GM21576 (cell line): ENCODE measurements at regions not wholly inside any gene's neighbourhood (a gene's known extent, or its start where the extent isn't known, plus 50 kb on each side); places are given as distances from the start of the nearest gene placed in this dataset.

ENCODE experiments used
- ATAC-seq: cut with Tn5 transposase; IDR thresholded peaks from one replicate; pipeline ENCODE4 v1.9.1; 2021; ENCODE audit warnings: mild to moderate bottlenecking, moderate library complexity; ENCODE audit not compliant: unreplicated experiment

GRCh38 chr6:40000964-40001515 lies 66.8 kb upstream of the MOCS1 start:
- no peak for ATAC-seq

GRCh38 chr6:39999006-39999867 lies 65.0 kb upstream of the MOCS1 start:
- no peak for ATAC-seq

- no peak for ATAC-seq
Observed at GRCh38 chr6:39998126-39998525, 63.9 kb upstream of the MOCS1 start.

- no peak for ATAC-seq
Observed at GRCh38 chr6:39997101-39997635, 62.9 kb upstream of the MOCS1 start.

- ATAC-seq, result no peak
Observed at GRCh38 chr6:39995633-39996032, 61.4 kb upstream of the MOCS1 start.

GRCh38 chr6:39992861-39993622 lies 58.8 kb upstream of the MOCS1 start:
- no peak for ATAC-seq
